Lower lobe of right lung (tissue), 2 donors: ENCODE measurements at regions not wholly inside any gene's neighbourhood (a gene's known extent, or its start where the extent isn't known, plus 50 kb on each side); places are given as distances from the start of the nearest gene placed in this dataset.

Source experiments
- ATAC-seq, 2 donors: fragments of 200-7000 bp; cut with Tn5 transposase; one replicate each; pipeline ENCODE4 v1.9.1; 2020 to 2022; ENCODE audit warnings: mild to moderate bottlenecking in 2 of 2, moderate library complexity in 2 of 2
- DNase-seq: peaks from one replicate; pipeline ENCODE4 v3.0.0-alpha.2; 2020
- H3K27ac ChIP-seq: fragments of 200-600 bp; one replicate; pipeline ENCODE4 v1.8.0; 2022
- H3K27me3 ChIP-seq: fragments of 200-600 bp; one replicate; pipeline ENCODE4 v1.8.0; 2022; ENCODE audit warnings: low read depth
- H3K36me3 ChIP-seq: fragments of 200-600 bp; one replicate; pipeline ENCODE4 v1.8.0; 2022; ENCODE audit warnings: mild to moderate bottlenecking
- H3K4me1 ChIP-seq: fragments of 200-600 bp; one replicate; pipeline ENCODE4 v1.8.0; 2022
- H3K4me3 ChIP-seq: fragments of 200-600 bp; one replicate; pipeline ENCODE4 v1.8.0; 2022; ENCODE audit warnings: mild to moderate bottlenecking
- H3K9me3 ChIP-seq: fragments of 200-600 bp; one replicate; pipeline ENCODE4 v1.8.0; 2022
- intact Hi-C: fragments of 100-400 bp; cut with DNase I; formaldehyde crosslinking; loops from one replicate; pipeline ENCODE4 v1.11.0; 2022
- TF ChIP-seq, protein P1 (sequence below): fragments of 200-600 bp; IDR thresholded peaks from one replicate; pipeline ENCODE4 v1.8.0; 2022; ENCODE audit warnings: antibody characterized with exemption, mild to moderate bottlenecking
- donor health status: DM: no; HTN: yes; CAD: no; lungs with severe emphysema.

DNA sequence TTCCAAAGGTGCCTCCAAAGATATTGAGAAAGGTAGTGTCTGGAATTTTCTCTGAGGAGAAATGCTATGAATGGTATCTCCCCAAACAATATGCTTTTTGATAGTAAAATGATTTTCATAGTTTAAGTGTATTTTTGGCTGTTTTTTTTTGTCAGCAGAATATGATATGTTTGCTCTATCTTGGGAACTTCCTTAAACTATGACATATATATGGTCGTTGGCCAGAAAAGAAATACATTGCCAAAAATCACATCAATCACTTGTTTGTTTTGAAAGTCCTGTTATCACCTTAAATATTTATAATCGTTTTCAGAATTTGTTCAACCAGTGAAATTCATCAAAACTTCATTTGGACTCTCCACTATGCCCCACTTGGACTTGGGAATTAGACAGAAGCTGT, 816.9 kb downstream of the CDH11 start:
- H3K36me3 ChIP-seq: no peaks in the 10 kb centered on the region
- no peak overlapping the region for H3K4me3 ChIP-seq
- no peaks in the 10 kb centered on the region for H3K9me3 ChIP-seq
- no peak for DNase-seq
- TF ChIP-seq, protein P1, sequence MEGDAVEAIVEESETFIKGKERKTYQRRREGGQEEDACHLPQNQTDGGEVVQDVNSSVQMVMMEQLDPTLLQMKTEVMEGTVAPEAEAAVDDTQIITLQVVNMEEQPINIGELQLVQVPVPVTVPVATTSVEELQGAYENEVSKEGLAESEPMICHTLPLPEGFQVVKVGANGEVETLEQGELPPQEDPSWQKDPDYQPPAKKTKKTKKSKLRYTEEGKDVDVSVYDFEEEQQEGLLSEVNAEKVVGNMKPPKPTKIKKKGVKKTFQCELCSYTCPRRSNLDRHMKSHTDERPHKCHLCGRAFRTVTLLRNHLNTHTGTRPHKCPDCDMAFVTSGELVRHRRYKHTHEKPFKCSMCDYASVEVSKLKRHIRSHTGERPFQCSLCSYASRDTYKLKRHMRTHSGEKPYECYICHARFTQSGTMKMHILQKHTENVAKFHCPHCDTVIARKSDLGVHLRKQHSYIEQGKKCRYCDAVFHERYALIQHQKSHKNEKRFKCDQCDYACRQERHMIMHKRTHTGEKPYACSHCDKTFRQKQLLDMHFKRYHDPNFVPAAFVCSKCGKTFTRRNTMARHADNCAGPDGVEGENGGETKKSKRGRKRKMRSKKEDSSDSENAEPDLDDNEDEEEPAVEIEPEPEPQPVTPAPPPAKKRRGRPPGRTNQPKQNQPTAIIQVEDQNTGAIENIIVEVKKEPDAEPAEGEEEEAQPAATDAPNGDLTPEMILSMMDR: no peak
- H3K27me3 ChIP-seq: no peaks in the 10 kb centered on the region
- H3K4me1 ChIP-seq: no peaks in the 10 kb centered on the region
- H3K27ac ChIP-seq: no peak overlapping the region
- intact Hi-C loops: no loop called here
- no peak for ATAC-seq

DNA sequence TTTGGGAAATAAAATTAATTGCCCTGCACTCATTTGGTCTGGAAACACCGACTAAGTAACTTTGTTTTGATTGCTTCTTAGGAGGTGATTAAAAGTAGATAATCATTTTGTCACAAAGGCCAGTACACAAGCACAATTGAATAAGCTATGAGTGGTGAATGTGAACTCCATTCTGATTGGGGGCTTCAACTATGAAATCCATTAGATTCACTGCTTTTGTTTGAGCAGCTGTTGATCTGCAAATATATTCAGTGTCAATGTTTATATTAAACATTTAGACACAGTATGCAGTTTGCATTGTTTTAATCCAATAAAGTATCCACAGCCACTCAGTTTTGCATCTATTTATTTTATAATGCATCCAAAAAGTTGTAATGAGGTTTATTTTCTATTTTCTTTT, 817.5 kb downstream of the CDH11 start:
- H3K4me1 ChIP-seq: no peaks in the 10 kb centered on the region
- intact Hi-C loops: no loop called here
- no peaks in the 10 kb centered on the region for H3K27me3 ChIP-seq
- H3K9me3 ChIP-seq: no peaks in the 10 kb centered on the region
- ATAC-seq (no peak), DNase-seq (no peak)
- TF ChIP-seq, protein P1: no peak
- H3K27ac ChIP-seq: no peak overlapping the region
- no peaks in the 10 kb centered on the region for H3K36me3 ChIP-seq
- H3K4me3 ChIP-seq: no peak overlapping the region

DNA sequence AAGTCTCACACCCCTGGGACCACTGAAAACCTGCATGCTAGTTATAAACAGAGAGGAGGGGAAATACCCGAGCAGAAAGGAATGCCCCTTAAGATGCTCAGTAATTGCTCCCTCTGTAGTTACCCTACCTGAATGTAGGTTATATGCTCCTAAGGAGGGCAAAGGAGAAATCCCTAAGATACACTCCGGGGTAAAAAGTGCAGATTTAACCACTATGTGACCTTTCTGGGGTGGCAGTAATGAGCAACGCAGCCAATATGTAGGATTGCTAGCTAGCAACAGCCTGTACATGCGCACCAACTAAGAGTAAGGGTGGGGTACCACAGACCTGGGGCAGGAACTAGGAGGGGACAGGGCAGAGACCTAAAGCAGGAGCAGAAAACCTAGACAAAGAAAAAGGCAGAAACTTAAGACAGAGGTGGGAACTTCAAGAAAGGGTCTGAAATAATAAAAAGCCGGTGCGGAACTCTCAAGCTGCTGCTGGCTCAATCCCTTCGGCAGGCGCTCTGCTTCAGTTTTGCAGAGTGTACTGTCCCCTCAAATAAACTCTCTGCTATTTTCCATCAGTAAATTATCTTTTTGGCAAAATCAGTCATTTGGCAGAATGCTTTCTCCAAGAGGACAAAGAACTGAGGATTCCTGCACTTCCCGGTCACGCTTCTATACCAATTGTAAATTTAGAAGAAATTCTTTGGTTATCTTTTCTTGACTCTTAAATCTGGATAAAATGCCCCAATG, 823.8 kb downstream of the CDH11 start:
- no peak for DNase-seq
- no peaks in the 10 kb centered on the region for H3K9me3 ChIP-seq
- TF ChIP-seq, protein P1: no peak
- no peak overlapping the region for H3K4me3 ChIP-seq
- no peaks in the 10 kb centered on the region for H3K27me3 ChIP-seq
- no peak for ATAC-seq
- no peaks in the 10 kb centered on the region for H3K4me1 ChIP-seq
- H3K36me3 ChIP-seq: no peaks in the 10 kb centered on the region
- H3K27ac ChIP-seq: no peak overlapping the region
- intact Hi-C loops: no loop called here

DNA sequence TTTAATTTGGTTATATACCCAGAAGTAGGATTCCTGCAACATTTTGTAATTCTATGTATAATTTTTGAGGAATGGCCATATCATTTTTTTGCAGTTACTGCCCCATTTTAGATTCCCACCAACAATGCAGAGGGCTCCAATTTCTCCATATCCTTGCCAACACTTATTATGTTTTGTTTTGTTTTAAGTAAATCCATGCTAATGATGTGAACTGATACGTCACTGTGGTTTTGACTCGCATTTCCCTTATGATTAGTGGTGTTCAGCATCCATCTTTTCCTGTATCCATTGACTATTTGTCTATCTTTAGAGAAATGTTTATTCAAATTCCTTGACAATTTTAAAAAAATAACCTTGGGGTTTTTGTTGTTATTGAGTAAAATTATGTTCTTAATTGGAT, 826.4 kb downstream of the CDH11 start:
- no peaks in the 10 kb centered on the region for H3K27me3 ChIP-seq
- H3K9me3 ChIP-seq: no peaks in the 10 kb centered on the region
- H3K36me3 ChIP-seq: no peaks in the 10 kb centered on the region
- ATAC-seq (no peak), DNase-seq (no peak)
- no peak overlapping the region for H3K4me3 ChIP-seq
- intact Hi-C loops: no loop called here
- TF ChIP-seq, protein P1: no peak
- no peaks in the 10 kb centered on the region for H3K4me1 ChIP-seq
- no peak overlapping the region for H3K27ac ChIP-seq

DNA sequence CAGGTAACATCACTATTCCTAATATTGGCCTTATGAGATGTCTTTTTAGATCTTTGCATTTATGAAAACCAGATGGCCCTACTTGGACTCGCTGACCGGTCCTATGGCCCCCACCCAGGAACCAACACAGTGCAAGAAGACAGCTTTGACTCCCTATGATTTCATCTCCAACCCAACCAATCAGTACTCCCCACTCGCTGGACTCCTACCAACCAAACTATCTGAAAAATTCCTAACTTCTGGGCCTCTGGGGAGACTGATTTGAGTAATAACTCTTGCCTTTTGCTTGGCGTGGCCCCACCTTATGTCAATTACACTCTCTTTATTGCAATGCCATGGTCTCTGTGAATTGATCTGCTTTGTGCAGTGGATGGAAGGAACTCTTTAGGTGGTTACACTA, 828.9 kb downstream of the CDH11 start:
- TF ChIP-seq, protein P1: no peak
- intact Hi-C loops: no loop called here
- no peaks in the 10 kb centered on the region for H3K36me3 ChIP-seq
- H3K4me3 ChIP-seq: no peak overlapping the region
- H3K4me1 ChIP-seq: no peaks in the 10 kb centered on the region
- DNase-seq: no peak
- no peaks in the 10 kb centered on the region for H3K9me3 ChIP-seq
- no peak for ATAC-seq
- no peaks in the 10 kb centered on the region for H3K27me3 ChIP-seq
- H3K27ac ChIP-seq: no peak overlapping the region
